ENCODE measurements at regions not wholly inside any gene's neighbourhood (a gene's known extent, or its start where the extent isn't known, plus 50 kb on each side); places are given as distances from the start of the nearest gene placed in this dataset.

DNA sequence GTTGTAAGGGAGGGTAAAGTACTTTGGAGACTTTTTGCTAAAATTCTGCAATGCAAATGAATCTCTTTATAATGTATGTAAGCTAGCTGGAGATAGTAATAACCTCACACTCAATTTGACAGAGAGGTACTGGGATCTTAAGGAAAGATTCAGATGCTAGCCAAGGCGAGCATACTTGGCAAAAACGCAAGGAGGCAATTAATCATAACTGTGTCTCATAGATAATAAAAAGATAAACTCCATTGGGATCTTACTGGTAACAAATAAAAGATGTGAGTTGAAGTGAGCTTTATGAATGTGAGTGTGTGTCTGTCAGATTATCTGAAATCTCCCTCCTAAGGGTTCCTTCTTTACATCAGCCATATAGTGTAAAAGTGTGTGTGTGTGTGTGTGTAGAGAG lies 533.0 kb downstream of the TMX3 start:
- Histone ChIP-seq H3K4me1 (ENCODE audit: control insufficient read depth in 5 of 5, insufficient read depth in 5 of 5, low read length in 5 of 5) (peaks cover 0 to 3% (median 0%) of the 10 kb centered on the region in 5 donors), H3K9ac (ENCODE audit: insufficient read depth in 1 of 2, low read length in 2 of 2) (no peak overlapping the region), H3K27ac (ENCODE audit: low read depth in 1 of 2, low read length in 1 of 2) (no peak overlapping the region), H3K36me3 (ENCODE audit: control insufficient read depth in 4 of 4, insufficient read depth in 4 of 4, low read length in 4 of 4) (no peaks in the 10 kb centered on the region), H3K9me3 (ENCODE audit: control insufficient read depth in 4 of 4, insufficient read depth in 3 of 4, low read length in 3 of 4) (no peaks in the 10 kb centered on the region), H3K4me3 (no peak overlapping the region), H3K27me3 (ENCODE audit: control insufficient read depth in 3 of 3, insufficient read depth in 3 of 3, low read length in 2 of 3) (no peaks in the 10 kb centered on the region)
- 64 to 74% methylated on average over 2 of the region's 2 CpGs for WGBS, 2 donors
- no peak for DNase-seq
- no peak for ATAC-seq (ENCODE audit: insufficient read depth, low FRiP score)
- TF ChIP-seq CTCF (IDR thresholded peaks at IDR 0.05; ENCODE audit: control extremely low read depth, extremely low read depth), result no peak

DNA sequence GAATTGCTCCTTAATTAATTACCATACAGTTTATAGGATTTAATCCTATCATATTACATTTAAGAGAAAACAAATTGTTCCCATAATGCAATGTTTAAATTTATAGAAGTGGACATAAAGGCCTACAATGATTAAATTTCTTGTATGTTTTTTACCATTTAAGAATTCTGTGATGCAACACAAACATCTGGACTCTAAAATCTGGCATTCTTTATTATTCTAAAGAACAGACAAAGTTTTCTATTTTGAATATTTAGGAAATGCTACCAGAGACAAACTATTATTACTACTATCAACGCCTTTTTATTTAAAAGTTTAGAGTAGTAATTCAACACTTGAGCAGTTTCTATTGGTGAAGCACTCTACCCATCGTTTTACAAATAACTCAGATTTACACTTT lies 535.1 kb downstream of the TMX3 start:
- Histone ChIP-seq H3K27me3 (ENCODE audit: control insufficient read depth in 3 of 3, insufficient read depth in 3 of 3, low read length in 2 of 3) (no peaks in the 10 kb centered on the region), H3K27ac (ENCODE audit: low read depth in 1 of 2, low read length in 1 of 2) (no peak overlapping the region), H3K9me3 (ENCODE audit: control insufficient read depth in 4 of 4, insufficient read depth in 3 of 4, low read length in 3 of 4) (no peaks in the 10 kb centered on the region), H3K36me3 (ENCODE audit: control insufficient read depth in 4 of 4, insufficient read depth in 4 of 4, low read length in 4 of 4) (no peaks in the 10 kb centered on the region), H3K4me1 (ENCODE audit: control insufficient read depth in 5 of 5, insufficient read depth in 5 of 5, low read length in 5 of 5) (no peaks in the 10 kb centered on the region), H3K4me3 (no peak overlapping the region), H3K9ac (ENCODE audit: insufficient read depth in 1 of 2, low read length in 2 of 2) (no peak overlapping the region)
- DNase-seq, result no peak
- no peak for TF ChIP-seq CTCF (IDR thresholded peaks at IDR 0.05; ENCODE audit: control extremely low read depth, extremely low read depth)
- ATAC-seq (ENCODE audit: insufficient read depth, low FRiP score), result no peak
- 83 to 87% methylated on average over 2 of the region's 2 CpGs for WGBS, 2 donors

GRCh38 chr18:68178921-68179320 lies 536.0 kb downstream of the TMX3 start:
- no peak for ATAC-seq (ENCODE audit: insufficient read depth, low FRiP score)
- no peak overlapping the region for H3K4me3 ChIP-seq
- H3K4me1 ChIP-seq (ENCODE audit: control insufficient read depth in 5 of 5, insufficient read depth in 5 of 5, low read length in 5 of 5), result no peaks in the 10 kb centered on the region
- no peak overlapping the region for H3K9ac ChIP-seq (ENCODE audit: insufficient read depth in 1 of 2, low read length in 2 of 2)
- 76 to 86% methylated on average over 1 of the region's 1 CpG for WGBS, 2 donors
- no peaks in the 10 kb centered on the region for H3K36me3 ChIP-seq (ENCODE audit: control insufficient read depth in 4 of 4, insufficient read depth in 4 of 4, low read length in 4 of 4)
- no peak overlapping the region for H3K27ac ChIP-seq (ENCODE audit: low read depth in 1 of 2, low read length in 1 of 2)
- DNase-seq, result no peak
- no peaks in the 10 kb centered on the region for H3K9me3 ChIP-seq (ENCODE audit: control insufficient read depth in 4 of 4, insufficient read depth in 3 of 4, low read length in 3 of 4)
- TF ChIP-seq CTCF (IDR thresholded peaks at IDR 0.05; ENCODE audit: control extremely low read depth, extremely low read depth), result no peak
- H3K27me3 ChIP-seq (ENCODE audit: control insufficient read depth in 3 of 3, insufficient read depth in 3 of 3, low read length in 2 of 3), result no peaks in the 10 kb centered on the region

All from lung (tissue), 11 donors.